ENCODE measurements at regions not wholly inside any gene's neighbourhood (a gene's known extent, or its start where the extent isn't known, plus 50 kb on each side); places are given as distances from the start of the nearest gene placed in this dataset.

GRCh38 chr4:156659983-156660382 is 311.6 kb downstream of the PDGFC start:
- no peak for TF ChIP-seq CTCF (IDR thresholded peaks at IDR 0.05; ENCODE audit: insufficient read depth, low read length)
- H3K4me3 ChIP-seq (ENCODE audit: low read depth, low read length) = no peak overlapping the region
- DNase-seq (ENCODE audit: low read depth) = no peak

GRCh38 chr4:156659570-156659969 is 312.0 kb downstream of the PDGFC start:
- H3K4me3 ChIP-seq (ENCODE audit: low read depth, low read length) = no peak overlapping the region
- TF ChIP-seq CTCF (IDR thresholded peaks at IDR 0.05; ENCODE audit: insufficient read depth, low read length) = no peak
- DNase-seq (ENCODE audit: low read depth) = no peak

GRCh38 chr4:156656896-156657295 is 314.7 kb downstream of the PDGFC start:
- H3K4me3 ChIP-seq (ENCODE audit: low read depth, low read length) = no peak overlapping the region
- peak; percentile 59 for DNase-seq (ENCODE audit: low read depth)
- no peak for TF ChIP-seq CTCF (IDR thresholded peaks at IDR 0.05; ENCODE audit: insufficient read depth, low read length)

GRCh38 chr4:156654410-156654809 is 317.2 kb downstream of the PDGFC start:
- no peak overlapping the region for H3K4me3 ChIP-seq (ENCODE audit: low read depth, low read length)
- no peak for TF ChIP-seq CTCF (IDR thresholded peaks at IDR 0.05; ENCODE audit: insufficient read depth, low read length)
- DNase-seq (ENCODE audit: low read depth) = no peak

GRCh38 chr4:156643826-156644225 is 327.8 kb downstream of the PDGFC start:
- TF ChIP-seq CTCF (IDR thresholded peaks at IDR 0.05; ENCODE audit: insufficient read depth, low read length) = no peak
- DNase-seq (ENCODE audit: low read depth) = no peak

GRCh38 chr4:156642161-156642560 is 329.4 kb downstream of the PDGFC start:
- TF ChIP-seq CTCF (IDR thresholded peaks at IDR 0.05; ENCODE audit: insufficient read depth, low read length) = no peak
- no peak overlapping the region for H3K4me3 ChIP-seq (ENCODE audit: low read depth, low read length)
- no peak for DNase-seq (ENCODE audit: low read depth)

More at GRCh38 chr4:156643826-156644225, 327.8 kb downstream of the PDGFC start:
- H3K4me3 ChIP-seq (ENCODE audit: low read depth, low read length) = no peak overlapping the region

GRCh38 chr4:156638925-156639605 is 332.5 kb downstream of the PDGFC start:
- no peak overlapping the region for H3K4me3 ChIP-seq (ENCODE audit: low read depth, low read length)
- no peak for TF ChIP-seq CTCF (IDR thresholded peaks at IDR 0.05; ENCODE audit: insufficient read depth, low read length)
- DNase-seq (ENCODE audit: low read depth) = peak; percentile 84
